ENCODE measurements at regions not wholly inside any gene's neighbourhood (a gene's known extent, or its start where the extent isn't known, plus 50 kb on each side); places are given as distances from the start of the nearest gene placed in this dataset.
A peak's percentile ranks its signal among the peaks of the same experiment; 100 is the strongest.

GRCh38 chr11:69371731-69372588 lies 78.0 kb downstream of the MYEOV start:
- Histone ChIP-seq H3K14ac (ENCODE audit: low read length in 2 of 2) (no peak overlapping the region), H3K27me3 (ENCODE audit: control insufficient read depth in 1 of 2, insufficient read depth in 1 of 2, low read length in 2 of 2) (no peaks in the 10 kb centered on the region), H4K91ac (ENCODE audit: low read length) (no peak overlapping the region), H3K9ac (ENCODE audit: low read length) (no peak overlapping the region), H4K8ac (ENCODE audit: low read length) (no peak overlapping the region), H2AK5ac (ENCODE audit: low read length, severe bottlenecking) (no peak overlapping the region), H2AFZ (ENCODE audit: low read depth, low read length) (no peak overlapping the region), H2BK15ac (ENCODE audit: low read depth, poor library complexity, severe bottlenecking) (no peak overlapping the region), H3K4me3 (ENCODE audit: insufficient read depth in 1 of 2, low read depth in 1 of 2, low read length in 2 of 2) (no peak overlapping the region), H3K4me2 (ENCODE audit: low read length, poor library complexity, severe bottlenecking) (no peak overlapping the region), H3K79me1 (replicated peaks; ENCODE audit: low read length, poor library complexity, severe bottlenecking) (no peaks in the 10 kb centered on the region), H2BK120ac (ENCODE audit: low read depth, low read length) (no peak overlapping the region), H2BK12ac (ENCODE audit: low read length in 2 of 2) (no peak overlapping the region), H3K4ac (ENCODE audit: low read depth in 1 of 2, low read length in 2 of 2) (no peak overlapping the region), H3K23ac (ENCODE audit: low read length in 2 of 2) (no peak overlapping the region), H3K9me3 (ENCODE audit: control insufficient read depth, low read length) (peaks cover 10% of the 10 kb centered on the region), H3K18ac (ENCODE audit: low read depth in 1 of 2, low read length in 2 of 2) (peak overlapping the region in 1 of 2 experiments; percentile 9), H3K27ac (ENCODE audit: low read length, poor library complexity, severe bottlenecking) (no peak overlapping the region), H2BK5ac (ENCODE audit: low read depth, low read length, poor library complexity, severe bottlenecking) (no peak overlapping the region), H3K36me3 (ENCODE audit: control insufficient read depth in 1 of 2, insufficient read depth in 2 of 2, low read depth in 1 of 2, low read length in 2 of 2) (peaks cover 10 to 40% of the 10 kb centered on the region in 2 experiments), H3K4me1 (ENCODE audit: control insufficient read depth, insufficient read depth, low read depth, low read length) (peaks cover 14% of the 10 kb centered on the region)
- WGBS, result 95% methylated on average over 16 of the region's 17 CpGs
- no peak for DNase-seq

DNA sequence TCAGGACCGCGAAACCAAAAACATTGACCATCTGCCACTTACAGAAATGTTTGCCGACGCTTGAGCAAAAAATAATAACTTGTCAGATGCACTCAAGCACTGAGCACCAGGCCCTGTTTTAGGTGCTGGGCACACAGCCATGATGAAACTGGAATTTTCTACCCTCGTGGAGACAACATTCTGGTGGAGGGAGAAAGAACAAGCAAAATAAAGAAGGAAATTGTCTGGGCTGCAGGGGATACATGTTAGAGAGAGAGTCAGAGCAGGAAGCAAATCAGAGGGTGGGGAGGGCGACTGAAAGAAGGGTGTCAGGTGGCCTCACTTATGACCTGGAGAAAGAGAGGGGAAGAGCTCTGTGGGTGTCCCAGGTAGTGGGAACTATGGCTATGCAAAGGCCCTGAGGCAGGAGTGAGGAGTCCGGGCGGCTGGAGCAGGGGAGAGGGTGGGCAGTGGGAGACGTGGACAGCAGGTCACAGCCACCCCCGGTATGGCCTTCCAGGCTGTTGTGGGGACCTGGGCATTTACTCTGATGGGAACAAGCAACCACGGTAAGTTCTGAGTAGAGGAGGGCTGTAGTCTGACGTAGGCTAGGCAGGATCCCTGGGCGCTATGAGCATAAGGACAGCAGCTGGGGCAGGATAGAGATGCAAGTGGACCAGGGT lies 78.8 kb downstream of the MYEOV start:
- Histone ChIP-seq H2AK5ac (ENCODE audit: low read length, severe bottlenecking) (no peak overlapping the region), H3K23ac (ENCODE audit: low read length in 2 of 2) (no peak overlapping the region), H3K36me3 (ENCODE audit: control insufficient read depth in 1 of 2, insufficient read depth in 2 of 2, low read depth in 1 of 2, low read length in 2 of 2) (peaks cover 6 to 40% of the 10 kb centered on the region in 2 experiments), H3K9ac (ENCODE audit: low read length) (no peak overlapping the region), H2BK5ac (ENCODE audit: low read depth, low read length, poor library complexity, severe bottlenecking) (no peak overlapping the region), H2BK12ac (ENCODE audit: low read length in 2 of 2) (no peak overlapping the region), H3K27ac (ENCODE audit: low read length, poor library complexity, severe bottlenecking) (no peak overlapping the region), H3K27me3 (ENCODE audit: control insufficient read depth in 1 of 2, insufficient read depth in 1 of 2, low read length in 2 of 2) (no peaks in the 10 kb centered on the region), H4K8ac (ENCODE audit: low read length) (no peak overlapping the region), H3K9me3 (ENCODE audit: control insufficient read depth, low read length) (peaks cover 10% of the 10 kb centered on the region), H3K4me2 (ENCODE audit: low read length, poor library complexity, severe bottlenecking) (no peak overlapping the region), H2BK15ac (ENCODE audit: low read depth, poor library complexity, severe bottlenecking) (peak overlapping the region; percentile 75), H4K91ac (ENCODE audit: low read length) (no peak overlapping the region), H3K18ac (ENCODE audit: low read depth in 1 of 2, low read length in 2 of 2) (no peak overlapping the region), H3K4me3 (ENCODE audit: insufficient read depth in 1 of 2, low read depth in 1 of 2, low read length in 2 of 2) (no peak overlapping the region), H3K14ac (ENCODE audit: low read length in 2 of 2) (peak overlapping the region in 1 of 2 experiments; percentile 6), H2BK120ac (ENCODE audit: low read depth, low read length) (no peak overlapping the region), H3K4me1 (ENCODE audit: control insufficient read depth, insufficient read depth, low read depth, low read length) (peaks cover 15% of the 10 kb centered on the region), H3K79me1 (replicated peaks; ENCODE audit: low read length, poor library complexity, severe bottlenecking) (no peaks in the 10 kb centered on the region), H3K4ac (ENCODE audit: low read depth in 1 of 2, low read length in 2 of 2) (no peak overlapping the region), H2AFZ (ENCODE audit: low read depth, low read length) (no peak overlapping the region)
- WGBS, result 97% methylated on average over 13 of the region's 13 CpGs
- DNase-seq, result no peak

GRCh38 chr11:69373251-69373635 lies 79.3 kb downstream of the MYEOV start:
- no peak overlapping the region for H2AK5ac ChIP-seq (ENCODE audit: low read length, severe bottlenecking)
- no peaks in the 10 kb centered on the region for H3K79me1 ChIP-seq (replicated peaks; ENCODE audit: low read length, poor library complexity, severe bottlenecking)
- no peak overlapping the region for H3K27ac ChIP-seq (ENCODE audit: low read length, poor library complexity, severe bottlenecking)
- H3K4me2 ChIP-seq (ENCODE audit: low read length, poor library complexity, severe bottlenecking), result no peak overlapping the region
- H2AFZ ChIP-seq (ENCODE audit: low read depth, low read length), result no peak overlapping the region
- H3K4me3 ChIP-seq (ENCODE audit: insufficient read depth in 1 of 2, low read depth in 1 of 2, low read length in 2 of 2), result no peak overlapping the region
- H4K8ac ChIP-seq (ENCODE audit: low read length), result no peak overlapping the region
- H3K36me3 ChIP-seq (ENCODE audit: control insufficient read depth in 1 of 2, insufficient read depth in 2 of 2, low read depth in 1 of 2, low read length in 2 of 2), result peaks cover 6 to 37% of the 10 kb centered on the region in 2 experiments
- H2BK12ac ChIP-seq (ENCODE audit: low read length in 2 of 2), result no peak overlapping the region
- peaks cover 12% of the 10 kb centered on the region for H3K4me1 ChIP-seq (ENCODE audit: control insufficient read depth, insufficient read depth, low read depth, low read length)
- DNase-seq, result no peak
- H3K9me3 ChIP-seq (ENCODE audit: control insufficient read depth, low read length), result peaks cover 10% of the 10 kb centered on the region
- no peak overlapping the region for H3K18ac ChIP-seq (ENCODE audit: low read depth in 1 of 2, low read length in 2 of 2)
- H3K14ac ChIP-seq (ENCODE audit: low read length in 2 of 2), result peak overlapping the region in 1 of 2 experiments; percentile 6
- H3K27me3 ChIP-seq (ENCODE audit: control insufficient read depth in 1 of 2, insufficient read depth in 1 of 2, low read length in 2 of 2), result no peaks in the 10 kb centered on the region
- no peak overlapping the region for H2BK5ac ChIP-seq (ENCODE audit: low read depth, low read length, poor library complexity, severe bottlenecking)
- WGBS, result 100% methylated on average over 2 of the region's 2 CpGs
- H2BK120ac ChIP-seq (ENCODE audit: low read depth, low read length), result no peak overlapping the region
- H3K23ac ChIP-seq (ENCODE audit: low read length in 2 of 2), result no peak overlapping the region
- H4K91ac ChIP-seq (ENCODE audit: low read length), result no peak overlapping the region
- H3K4ac ChIP-seq (ENCODE audit: low read depth in 1 of 2, low read length in 2 of 2), result no peak overlapping the region
- H3K9ac ChIP-seq (ENCODE audit: low read length), result no peak overlapping the region
- peak overlapping the region; percentile 4 for H2BK15ac ChIP-seq (ENCODE audit: low read depth, poor library complexity, severe bottlenecking)

Measured in mesenchymal stem cell (in vitro differentiated cells and primary cell).